ENCODE measurements at regions not wholly inside any gene's neighbourhood (a gene's known extent, or its start where the extent isn't known, plus 50 kb on each side); places are given as distances from the start of the nearest gene placed in this dataset.

DNA sequence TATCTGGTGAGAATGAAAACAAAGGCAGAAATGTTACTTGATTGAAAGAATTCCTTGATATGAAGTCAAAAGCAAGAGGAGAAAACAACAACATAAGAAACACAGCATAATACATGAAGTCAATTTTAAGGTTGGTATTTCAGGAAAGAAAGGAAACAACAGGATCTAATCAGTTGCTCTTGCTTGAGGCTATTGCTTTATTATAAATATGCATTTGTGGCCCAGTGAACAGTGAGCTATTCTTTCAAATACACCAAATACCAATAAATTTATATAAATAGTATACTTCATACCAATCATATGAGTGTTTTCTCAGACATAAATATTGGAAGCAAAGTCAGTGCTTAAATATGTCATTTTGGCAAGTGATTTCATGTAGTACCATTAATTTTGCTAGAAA lies 806.6 kb downstream of the NXPH1 start (continued):
- TF ChIP-seq, protein P1, sequence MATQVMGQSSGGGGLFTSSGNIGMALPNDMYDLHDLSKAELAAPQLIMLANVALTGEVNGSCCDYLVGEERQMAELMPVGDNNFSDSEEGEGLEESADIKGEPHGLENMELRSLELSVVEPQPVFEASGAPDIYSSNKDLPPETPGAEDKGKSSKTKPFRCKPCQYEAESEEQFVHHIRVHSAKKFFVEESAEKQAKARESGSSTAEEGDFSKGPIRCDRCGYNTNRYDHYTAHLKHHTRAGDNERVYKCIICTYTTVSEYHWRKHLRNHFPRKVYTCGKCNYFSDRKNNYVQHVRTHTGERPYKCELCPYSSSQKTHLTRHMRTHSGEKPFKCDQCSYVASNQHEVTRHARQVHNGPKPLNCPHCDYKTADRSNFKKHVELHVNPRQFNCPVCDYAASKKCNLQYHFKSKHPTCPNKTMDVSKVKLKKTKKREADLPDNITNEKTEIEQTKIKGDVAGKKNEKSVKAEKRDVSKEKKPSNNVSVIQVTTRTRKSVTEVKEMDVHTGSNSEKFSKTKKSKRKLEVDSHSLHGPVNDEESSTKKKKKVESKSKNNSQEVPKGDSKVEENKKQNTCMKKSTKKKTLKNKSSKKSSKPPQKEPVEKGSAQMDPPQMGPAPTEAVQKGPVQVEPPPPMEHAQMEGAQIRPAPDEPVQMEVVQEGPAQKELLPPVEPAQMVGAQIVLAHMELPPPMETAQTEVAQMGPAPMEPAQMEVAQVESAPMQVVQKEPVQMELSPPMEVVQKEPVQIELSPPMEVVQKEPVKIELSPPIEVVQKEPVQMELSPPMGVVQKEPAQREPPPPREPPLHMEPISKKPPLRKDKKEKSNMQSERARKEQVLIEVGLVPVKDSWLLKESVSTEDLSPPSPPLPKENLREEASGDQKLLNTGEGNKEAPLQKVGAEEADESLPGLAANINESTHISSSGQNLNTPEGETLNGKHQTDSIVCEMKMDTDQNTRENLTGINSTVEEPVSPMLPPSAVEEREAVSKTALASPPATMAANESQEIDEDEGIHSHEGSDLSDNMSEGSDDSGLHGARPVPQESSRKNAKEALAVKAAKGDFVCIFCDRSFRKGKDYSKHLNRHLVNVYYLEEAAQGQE (IDR thresholded peaks at IDR 0.05; ENCODE audit: borderline replicate concordance): no peak

DNA sequence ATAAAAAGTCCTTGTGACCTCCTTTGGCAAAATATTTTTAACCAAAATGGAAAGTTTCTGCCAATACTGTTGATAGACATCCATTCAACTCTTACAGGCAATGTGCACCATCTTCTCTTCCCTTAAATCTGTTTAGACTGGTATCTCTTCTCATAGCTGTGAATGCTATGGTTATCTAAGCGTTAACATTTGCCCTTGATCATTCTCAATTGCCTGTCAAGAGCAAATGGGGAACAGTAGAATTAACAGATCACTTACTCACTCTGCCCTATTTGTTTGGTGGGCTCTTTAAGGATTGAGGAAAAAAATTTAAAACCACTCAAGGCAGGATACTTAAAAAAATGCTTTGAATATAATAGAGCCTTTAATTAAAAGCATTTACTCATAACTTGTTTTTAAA lies 808.4 kb downstream of the NXPH1 start:
- no peaks in the 10 kb centered on the region for H3K36me3 ChIP-seq (ENCODE audit: insufficient read depth, low read length)
- H3F3A ChIP-seq (ENCODE audit: insufficient read depth, low read length, poor library complexity, severe bottlenecking): no peaks in the 10 kb centered on the region
- no peak overlapping the region for H3K9ac ChIP-seq (ENCODE audit: low read length)
- no peak overlapping the region for H2AFZ ChIP-seq (ENCODE audit: low read depth, low read length)
- no peaks in the 10 kb centered on the region for H3K9me3 ChIP-seq (ENCODE audit: low read length)
- no peaks in the 10 kb centered on the region for H3K79me2 ChIP-seq (replicated peaks; ENCODE audit: insufficient read depth, low read length)
- no peak overlapping the region for H3K27ac ChIP-seq (ENCODE audit: low read length)
- TF ChIP-seq SMC3 (conservative IDR thresholded peaks at IDR 0.05; ENCODE audit: poor library complexity): no peak
- no peak for TF ChIP-seq MXI1 (conservative IDR thresholded peaks at IDR 0.05; ENCODE audit: poor library complexity, severe bottlenecking)
- no peak for TF ChIP-seq POLR2AphosphoS5 (IDR thresholded peaks at IDR 0.05)
- no peak for TF ChIP-seq TAF1 (IDR thresholded peaks at IDR 0.05; ENCODE audit: low read depth)
- TF ChIP-seq EZH2 (IDR thresholded peaks at IDR 0.05; ENCODE audit: borderline replicate concordance, insufficient read depth, low read length, poor library complexity, severe bottlenecking): no peak
- no peak for TF ChIP-seq RAD21 (conservative IDR thresholded peaks at IDR 0.05)
- TF ChIP-seq, protein P1 (IDR thresholded peaks at IDR 0.05; ENCODE audit: borderline replicate concordance): no peak
- no peak for TF ChIP-seq EP300 (conservative IDR thresholded peaks at IDR 0.05; ENCODE audit: poor library complexity, severe bottlenecking)
- TF ChIP-seq, protein P2, sequence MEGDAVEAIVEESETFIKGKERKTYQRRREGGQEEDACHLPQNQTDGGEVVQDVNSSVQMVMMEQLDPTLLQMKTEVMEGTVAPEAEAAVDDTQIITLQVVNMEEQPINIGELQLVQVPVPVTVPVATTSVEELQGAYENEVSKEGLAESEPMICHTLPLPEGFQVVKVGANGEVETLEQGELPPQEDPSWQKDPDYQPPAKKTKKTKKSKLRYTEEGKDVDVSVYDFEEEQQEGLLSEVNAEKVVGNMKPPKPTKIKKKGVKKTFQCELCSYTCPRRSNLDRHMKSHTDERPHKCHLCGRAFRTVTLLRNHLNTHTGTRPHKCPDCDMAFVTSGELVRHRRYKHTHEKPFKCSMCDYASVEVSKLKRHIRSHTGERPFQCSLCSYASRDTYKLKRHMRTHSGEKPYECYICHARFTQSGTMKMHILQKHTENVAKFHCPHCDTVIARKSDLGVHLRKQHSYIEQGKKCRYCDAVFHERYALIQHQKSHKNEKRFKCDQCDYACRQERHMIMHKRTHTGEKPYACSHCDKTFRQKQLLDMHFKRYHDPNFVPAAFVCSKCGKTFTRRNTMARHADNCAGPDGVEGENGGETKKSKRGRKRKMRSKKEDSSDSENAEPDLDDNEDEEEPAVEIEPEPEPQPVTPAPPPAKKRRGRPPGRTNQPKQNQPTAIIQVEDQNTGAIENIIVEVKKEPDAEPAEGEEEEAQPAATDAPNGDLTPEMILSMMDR (IDR thresholded peaks at IDR 0.05; ENCODE audit: poor library complexity, severe bottlenecking): no peak
- H3K4me3 ChIP-seq (ENCODE audit: low read length): no peak overlapping the region
- no peaks in the 10 kb centered on the region for H4K20me1 ChIP-seq (ENCODE audit: insufficient read depth)
- H3K4me2 ChIP-seq (ENCODE audit: low read length): no peak overlapping the region
- H3K9me2 ChIP-seq (ENCODE audit: insufficient read depth, low read length): no peaks in the 10 kb centered on the region
- no peaks in the 10 kb centered on the region for H3K27me3 ChIP-seq (ENCODE audit: insufficient read depth, low read depth, low read length)

Data from neural cell (in vitro differentiated cells).